Panc1 (cell line): ENCODE measurements at regions not wholly inside any gene's neighbourhood (a gene's known extent, or its start where the extent isn't known, plus 50 kb on each side); places are given as distances from the start of the nearest gene placed in this dataset.

ENCODE experiments used
- ATAC-seq: fragments of 200-7000 bp; cut with Tn5 transposase; 2 replicates; pipeline ENCODE4 v1.9.1; 2020; ENCODE audit warnings: mild to moderate bottlenecking, moderate library complexity
- BruUV-seq: library from RNA; stranded (reverse); fragments of 400-500 nt; replicated peaks from 2 replicates; lab custom pipeline; 2021; lab: Mats Ljungman, UMichigan
- CTCF ChIA-PET: fragments of 300-600 bp; sonication (Branson Sonifier 250); formaldehyde crosslinking; loops from one replicate; lab custom pipeline; 2022; ENCODE audit warnings: antibody characterized with exemption; lab: Charles Lee
- POLR2A ChIA-PET: fragments of 300-600 bp; sonication (Branson Sonifier 250); formaldehyde crosslinking; loops from one replicate; lab custom pipeline; 2022; ENCODE audit warnings: antibody characterized with exemption; lab: Charles Lee
- DNase-seq: peaks from one replicate; pipeline ENCODE4 v3.0.0-alpha.2; 2010; ENCODE audit warnings: low read depth, low spot score
- H3K27ac ChIP-seq: 2 replicates; pipeline ENCODE4 v1.5.1; 2011; ENCODE audit warnings: mild to moderate bottlenecking, low read length, inconsistent platforms
- H3K27me3 ChIP-seq: fragments of 200-500 bp; sonication (Bioruptor generic); 2 replicates; pipeline ENCODE4 v1.6.0; 2014; ENCODE audit warnings: low read length, inconsistent platforms; ENCODE audit not compliant: control insufficient read depth, insufficient read depth
- H3K36me3 ChIP-seq: fragments of 200-500 bp; sonication (Bioruptor generic); 2 replicates; pipeline ENCODE4 v1.5.1; 2014; ENCODE audit warnings: inconsistent platforms, mild to moderate bottlenecking, low read length, moderate library complexity; ENCODE audit not compliant: control insufficient read depth, insufficient read depth
- H3K4me1 ChIP-seq: 2 replicates; pipeline ENCODE4 v1.5.1; 2011; ENCODE audit warnings: inconsistent platforms, mild to moderate bottlenecking, low read length, moderate library complexity; ENCODE audit not compliant: control insufficient read depth, insufficient read depth
- H3K4me3 ChIP-seq, 2 experiments: 2 replicates each; pipeline ENCODE4 v1.5.1; 2011 to 2012; ENCODE audit warnings: low read depth in 2 of 2, low read length in 2 of 2, mild to moderate bottlenecking in 2 of 2, inconsistent platforms in 1 of 2, moderate library complexity in 1 of 2
- H3K9me3 ChIP-seq: fragments of 200-500 bp; sonication (Bioruptor generic); 2 replicates; pipeline ENCODE4 v1.5.1; 2014; ENCODE audit warnings: low read depth, mild to moderate bottlenecking, inconsistent platforms, low read length, moderate library complexity; ENCODE audit not compliant: control insufficient read depth, insufficient read depth
- CTCF ChIP-seq: fragments of 450-650 bp; IDR thresholded peaks from 2 replicates; pipeline ENCODE4 v1.5.1; 2017; ENCODE audit warnings: mild to moderate bottlenecking
- POLR2AphosphoS5 ChIP-seq: IDR thresholded peaks from 2 replicates; pipeline ENCODE4 v1.6.1; 2012; ENCODE audit warnings: mild to moderate bottlenecking, low read depth, low read length, moderate library complexity
- SIN3A ChIP-seq: IDR thresholded peaks from 2 replicates; pipeline ENCODE4 v1.6.1; 2012; ENCODE audit warnings: low read depth, mild to moderate bottlenecking, low read length, moderate library complexity, borderline replicate concordance; ENCODE audit not compliant: insufficient read depth
- TCF7L2 ChIP-seq: IDR thresholded peaks from 2 replicates; pipeline ENCODE4 v1.6.1; 2011; ENCODE audit warnings: mild to moderate bottlenecking, low read depth, low read length, inconsistent platforms
- in situ Hi-C: cut with HindIII; loops from 2 replicates; pipeline ENCODE4 v1.10.0; 2016; ENCODE audit warnings: low sequenced_read_pairs, low pct_unique_long_range_greater_than_20kb
- intact Hi-C: fragments of 100-400 bp; cut with micrococcal nuclease; formaldehyde crosslinking; loops from one replicate; pipeline ENCODE4 v1.10.0; 2022; ENCODE audit not compliant: unreplicated experiment
- TF ChIP-seq, protein P1 (sequence below), 2 experiments: IDR thresholded peaks; 2 replicates each; pipeline ENCODE4 v1.6.1; 2011 to 2012; ENCODE audit warnings: low read depth in 2 of 2, control low read depth in 1 of 2, low read length in 1 of 2, mild to moderate bottlenecking in 1 of 2, moderate library complexity in 1 of 2; ENCODE audit not compliant: insufficient read depth in 1 of 2

GRCh38 chr19:32047788-32048187, 297.6 kb upstream of the ZNF507 start:
- ChIA-PET POLR2A (no interaction called here), CTCF (interaction anchor here (0.6 kb wide), 1 partner anchor 102 kb away, joined by 3 read pairs; no protein-coding TSS in a partner anchor)
- in situ Hi-C loops (no loop called here), intact Hi-C loops (no loop called here)
- Histone ChIP-seq H3K27ac (no peak overlapping the region), H3K36me3 (no peaks in the 10 kb centered on the region), H3K27me3 (peaks cover 22% of the 10 kb centered on the region), H3K4me3 (no peak overlapping the region), H3K4me1 (no peaks in the 10 kb centered on the region), H3K9me3 (no peaks in the 10 kb centered on the region)
- DNase-seq (no peak), ATAC-seq (no peak)
- TF ChIP-seq TCF7L2 (no peak), CTCF (no peak), SIN3A (no peak), POLR2AphosphoS5 (no peak)
- no TSS peak for BruUV-seq

DNA sequence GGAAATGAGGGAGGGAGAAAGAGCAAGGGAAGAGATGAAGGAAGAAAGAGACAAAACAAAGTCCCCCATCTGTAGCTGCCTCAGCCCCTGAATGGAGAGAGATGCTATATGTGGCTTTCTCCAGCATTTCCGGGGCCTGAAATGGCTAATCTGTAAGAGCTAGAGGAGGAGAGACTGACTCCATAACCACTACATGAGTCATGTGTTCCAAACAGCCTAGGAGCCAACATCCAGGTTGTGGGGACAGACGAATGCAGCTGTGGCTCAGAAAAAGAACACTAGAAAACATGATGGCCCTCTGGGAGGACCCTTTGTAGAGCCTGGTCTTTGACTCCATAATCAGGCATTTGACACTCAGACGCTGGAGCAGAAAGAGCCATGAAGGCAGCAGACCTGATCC, 292.0 kb upstream of the ZNF507 start:
- POLR2A ChIA-PET: interaction anchor here (0.5 to 0.6 kb wide), 2 partner anchors 29 to 349 kb away, joined by 3 to 16 read pairs; no protein-coding TSS in a partner anchor
- Histone ChIP-seq H3K9me3 (no peaks in the 10 kb centered on the region), H3K4me1 (no peaks in the 10 kb centered on the region), H3K27me3 (peaks cover 14% of the 10 kb centered on the region), H3K4me3 (no peak overlapping the region), H3K36me3 (no peaks in the 10 kb centered on the region), H3K27ac (no peak overlapping the region)
- no TSS peak for BruUV-seq
- CTCF ChIA-PET: no interaction called here
- intact Hi-C loops (no loop called here), in situ Hi-C loops (no loop called here)
- no peak for DNase-seq
- no peak for TF ChIP-seq POLR2AphosphoS5
- no peak for TF ChIP-seq CTCF
- no peak for TF ChIP-seq TCF7L2
- no peak for TF ChIP-seq SIN3A
- TF ChIP-seq, protein P1, sequence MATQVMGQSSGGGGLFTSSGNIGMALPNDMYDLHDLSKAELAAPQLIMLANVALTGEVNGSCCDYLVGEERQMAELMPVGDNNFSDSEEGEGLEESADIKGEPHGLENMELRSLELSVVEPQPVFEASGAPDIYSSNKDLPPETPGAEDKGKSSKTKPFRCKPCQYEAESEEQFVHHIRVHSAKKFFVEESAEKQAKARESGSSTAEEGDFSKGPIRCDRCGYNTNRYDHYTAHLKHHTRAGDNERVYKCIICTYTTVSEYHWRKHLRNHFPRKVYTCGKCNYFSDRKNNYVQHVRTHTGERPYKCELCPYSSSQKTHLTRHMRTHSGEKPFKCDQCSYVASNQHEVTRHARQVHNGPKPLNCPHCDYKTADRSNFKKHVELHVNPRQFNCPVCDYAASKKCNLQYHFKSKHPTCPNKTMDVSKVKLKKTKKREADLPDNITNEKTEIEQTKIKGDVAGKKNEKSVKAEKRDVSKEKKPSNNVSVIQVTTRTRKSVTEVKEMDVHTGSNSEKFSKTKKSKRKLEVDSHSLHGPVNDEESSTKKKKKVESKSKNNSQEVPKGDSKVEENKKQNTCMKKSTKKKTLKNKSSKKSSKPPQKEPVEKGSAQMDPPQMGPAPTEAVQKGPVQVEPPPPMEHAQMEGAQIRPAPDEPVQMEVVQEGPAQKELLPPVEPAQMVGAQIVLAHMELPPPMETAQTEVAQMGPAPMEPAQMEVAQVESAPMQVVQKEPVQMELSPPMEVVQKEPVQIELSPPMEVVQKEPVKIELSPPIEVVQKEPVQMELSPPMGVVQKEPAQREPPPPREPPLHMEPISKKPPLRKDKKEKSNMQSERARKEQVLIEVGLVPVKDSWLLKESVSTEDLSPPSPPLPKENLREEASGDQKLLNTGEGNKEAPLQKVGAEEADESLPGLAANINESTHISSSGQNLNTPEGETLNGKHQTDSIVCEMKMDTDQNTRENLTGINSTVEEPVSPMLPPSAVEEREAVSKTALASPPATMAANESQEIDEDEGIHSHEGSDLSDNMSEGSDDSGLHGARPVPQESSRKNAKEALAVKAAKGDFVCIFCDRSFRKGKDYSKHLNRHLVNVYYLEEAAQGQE (IDR thresholded peaks at IDR 0.05; ENCODE audit: insufficient read depth in 1 of 2, low read depth in 2 of 2, low read length in 1 of 2): no peak
- no peak for ATAC-seq
